AG08396 (cell line): ENCODE measurements at regions not wholly inside any gene's neighbourhood (a gene's known extent, or its start where the extent isn't known, plus 50 kb on each side); places are given as distances from the start of the nearest gene placed in this dataset.

Experiments used
- DNase-seq: peaks from one replicate; pipeline ENCODE4 v3.0.0; 2012; ENCODE audit warnings: low spot score, mixed read lengths

DNA sequence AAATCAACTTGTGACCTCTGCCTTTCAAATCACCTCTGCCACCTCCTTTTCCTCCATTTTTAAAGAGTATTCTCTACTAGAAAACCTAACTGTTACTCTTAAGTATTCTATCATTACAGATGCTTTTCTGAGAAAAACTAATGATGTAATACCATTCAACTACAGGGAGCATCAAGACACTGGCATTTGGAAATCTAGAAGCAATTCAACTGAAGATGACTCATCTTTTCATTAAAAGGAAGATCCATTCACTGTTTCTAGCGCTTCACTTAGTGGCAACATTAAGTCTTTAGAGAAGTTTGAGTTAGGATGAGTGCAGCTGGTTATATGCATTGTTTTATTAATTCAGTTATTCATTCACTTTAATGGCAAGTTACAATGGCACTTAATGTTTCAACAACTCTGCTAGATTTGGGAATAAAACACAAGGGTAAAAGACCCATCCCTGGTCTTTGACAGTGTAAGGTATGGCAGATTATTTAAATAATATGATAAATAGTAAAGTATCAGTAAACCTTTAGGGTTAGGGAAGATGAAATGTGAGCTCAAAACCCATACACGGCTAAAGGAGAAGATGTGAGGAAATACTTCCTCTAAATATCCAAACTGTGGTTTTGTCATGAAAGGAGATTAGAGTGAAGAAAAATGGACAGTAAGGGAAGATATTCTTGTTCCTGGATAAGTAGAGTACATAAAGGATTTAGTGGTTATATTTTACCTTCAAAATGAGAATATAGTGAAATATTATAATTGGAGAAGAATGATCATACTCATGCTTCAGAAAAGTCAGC is 61.7 kb downstream of the KCNJ2 start:
- DNase-seq, result no peak

DNA sequence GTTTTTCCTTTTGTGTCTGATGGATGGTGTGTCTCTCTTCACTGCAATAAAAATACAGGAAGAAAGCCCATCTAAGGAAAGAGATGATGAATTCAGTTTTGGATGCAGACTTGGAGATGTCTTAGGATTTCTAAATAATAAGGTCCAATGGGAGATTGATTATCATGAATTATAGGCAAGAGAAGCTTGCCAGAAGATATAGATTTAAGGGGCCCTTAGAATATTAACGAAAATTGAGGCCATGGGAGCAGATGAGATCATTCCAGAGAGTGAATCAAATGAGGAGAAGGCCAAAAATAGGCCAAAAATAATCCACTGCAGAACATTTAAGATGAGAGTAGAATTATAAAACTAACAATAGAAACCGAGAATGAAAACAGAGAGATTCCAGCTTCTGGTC is 63.1 kb downstream of the KCNJ2 start:
- DNase-seq, result no peak

- DNase-seq, result no peak
Observed at GRCh38 chr17:70235252-70235651, 65.9 kb downstream of the KCNJ2 start.

GRCh38 chr17:70238228-70238627 is 68.9 kb downstream of the KCNJ2 start:
- DNase-seq, result no peak

GRCh38 chr17:70238646-70239045 is 69.3 kb downstream of the KCNJ2 start:
- no peak for DNase-seq

DNA sequence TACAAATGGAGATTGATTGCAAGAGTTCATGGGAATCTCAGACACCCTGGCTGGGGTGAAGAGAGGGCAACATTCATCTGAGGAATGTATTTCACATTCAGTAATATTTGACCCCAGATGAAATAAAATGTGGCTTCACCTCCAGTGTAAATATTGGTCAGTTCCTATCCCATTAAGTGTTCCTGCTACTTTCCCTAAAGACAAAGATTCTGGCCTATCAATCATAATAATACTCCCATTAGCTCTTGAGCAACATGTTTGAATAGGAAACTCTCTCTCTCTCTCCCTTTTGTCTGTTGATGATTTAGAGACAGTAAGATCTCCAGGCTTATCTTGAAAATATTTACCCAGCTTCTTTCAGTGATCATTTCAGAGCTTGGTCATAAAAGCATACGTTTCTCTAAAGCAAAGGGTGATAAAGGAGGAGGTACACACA is 70.1 kb downstream of the KCNJ2 start:
- DNase-seq, result no peak

DNA sequence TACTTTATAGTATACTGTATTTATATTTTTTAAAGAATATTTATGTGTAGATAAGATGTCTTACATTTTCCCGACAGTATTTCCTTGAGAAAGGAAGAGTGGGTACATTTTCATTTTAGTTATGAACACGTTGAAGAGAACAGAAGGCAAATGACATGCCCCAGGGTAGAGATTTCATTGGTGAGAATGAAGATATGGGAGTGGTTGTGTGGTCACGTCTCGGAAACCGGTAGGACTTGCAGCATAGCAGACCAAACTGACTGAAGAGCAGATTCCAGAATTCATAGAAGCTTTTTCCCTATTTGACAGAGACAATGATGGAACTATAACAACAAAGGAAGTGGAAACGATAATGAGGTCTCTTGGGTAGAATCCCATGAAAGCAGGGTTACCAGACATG is 71.7 kb downstream of the KCNJ2 start:
- no peak for DNase-seq

- DNase-seq, result no peak
Observed at GRCh38 chr17:70242781-70243437, 73.6 kb downstream of the KCNJ2 start.

DNA sequence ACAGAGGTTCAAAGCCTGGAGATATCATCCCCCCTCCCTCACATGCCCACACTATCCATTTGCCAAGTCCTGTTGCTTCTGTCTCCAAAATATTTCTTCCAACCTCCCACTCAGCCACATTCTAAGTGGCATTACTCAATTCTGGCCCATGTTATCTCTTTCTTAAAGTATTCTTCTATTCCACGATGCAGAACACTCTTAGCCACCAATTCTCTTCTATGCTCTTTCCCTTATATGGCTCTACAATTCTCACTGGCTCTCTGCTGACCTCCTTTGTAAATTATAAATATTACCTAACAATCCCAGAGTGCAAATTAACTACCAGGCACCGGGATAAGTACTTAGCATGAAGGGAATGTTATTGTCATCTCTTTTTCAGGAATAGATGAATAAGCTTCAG is 82.4 kb downstream of the KCNJ2 start:
- DNase-seq, result no peak

DNA sequence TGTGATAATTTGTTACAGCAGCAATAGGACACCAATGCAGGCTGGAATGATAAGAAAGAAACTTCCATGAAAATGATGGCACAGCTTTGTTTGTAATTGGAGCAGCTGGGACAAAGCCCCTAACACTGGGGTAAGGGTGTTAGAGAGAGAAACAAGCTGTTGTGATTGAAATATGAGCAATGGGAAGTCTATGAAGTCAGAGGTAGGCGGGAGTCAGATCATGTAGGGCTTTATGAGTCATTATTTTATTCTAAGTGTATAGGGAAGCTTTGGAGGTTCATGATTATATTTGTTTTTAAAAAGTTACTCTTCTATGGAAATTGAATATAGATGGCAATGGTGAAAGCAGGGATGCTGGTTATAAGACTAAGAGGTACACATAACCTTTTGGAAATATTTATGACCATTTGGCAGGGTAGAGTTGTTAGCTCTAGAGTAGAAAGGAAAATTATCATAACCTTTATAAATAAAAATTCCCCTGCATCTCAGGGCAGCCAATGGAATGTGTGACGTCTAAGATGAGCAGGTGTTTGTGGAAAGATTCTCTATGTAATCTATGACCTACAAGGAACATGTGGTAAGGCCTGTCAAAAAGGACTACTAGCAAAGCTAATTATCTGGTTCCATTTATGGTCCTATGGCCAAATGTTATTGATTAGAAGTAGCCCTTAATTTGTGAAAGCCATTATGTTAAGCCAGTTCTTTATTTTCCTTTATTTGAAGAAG is 85.6 kb downstream of the KCNJ2 start:
- DNase-seq, result no peak

DNA sequence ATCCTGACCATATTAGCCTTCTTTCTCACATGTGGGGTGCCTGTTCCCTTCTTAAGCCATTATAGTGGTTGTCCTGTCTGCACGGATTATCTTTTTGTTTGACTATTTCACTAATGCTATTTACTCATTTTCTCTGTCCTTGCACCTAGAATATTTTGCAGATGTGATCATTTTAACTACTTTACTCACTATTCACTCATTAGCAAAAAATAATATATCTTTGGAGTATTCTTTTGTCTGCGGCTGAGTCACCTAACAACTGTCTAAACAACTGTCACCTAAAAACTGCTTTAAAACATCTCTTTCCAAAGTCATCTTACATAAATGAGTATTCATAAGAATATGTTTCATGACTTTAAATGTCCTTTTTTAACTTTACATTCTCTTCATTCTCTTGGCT is 87.4 kb downstream of the KCNJ2 start:
- DNase-seq, result no peak

DNA sequence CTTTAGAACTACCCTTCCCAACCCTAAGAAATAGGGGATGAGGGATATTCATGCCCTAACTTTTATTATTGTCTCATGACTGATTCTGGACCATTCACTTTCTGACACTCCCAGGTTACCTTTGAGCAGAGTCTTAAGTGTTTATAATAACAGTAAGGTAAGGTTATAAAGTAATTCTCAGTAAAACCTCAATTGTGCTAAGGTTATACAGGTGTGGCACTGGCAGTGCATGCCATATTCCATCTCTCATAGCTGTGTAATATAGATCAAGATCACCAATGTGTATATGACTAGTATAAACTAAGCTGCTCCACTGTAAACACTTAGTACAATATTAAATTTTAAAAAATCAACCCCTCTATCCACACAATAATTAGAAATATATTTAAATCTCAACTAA is 89.1 kb downstream of the KCNJ2 start:
- no peak for DNase-seq

DNA sequence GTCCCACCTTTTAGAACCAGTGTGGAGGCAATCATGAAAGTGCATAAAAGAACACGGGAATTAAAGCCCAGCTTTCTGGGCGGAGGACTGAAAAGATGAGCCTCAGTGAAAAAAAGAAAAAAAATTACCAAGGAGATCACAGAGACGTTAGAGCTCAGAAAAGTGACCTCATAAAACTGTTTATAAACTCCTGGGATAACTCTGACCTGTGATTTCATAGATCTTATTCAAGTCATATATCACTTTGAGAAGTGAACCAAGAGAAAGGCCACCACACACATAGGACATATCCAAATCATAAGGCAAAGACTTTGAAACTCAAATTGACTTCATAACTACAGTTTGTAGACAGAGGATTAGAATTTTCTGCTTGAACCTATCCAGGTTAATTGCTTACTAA is 90.1 kb downstream of the KCNJ2 start:
- no peak for DNase-seq

DNA sequence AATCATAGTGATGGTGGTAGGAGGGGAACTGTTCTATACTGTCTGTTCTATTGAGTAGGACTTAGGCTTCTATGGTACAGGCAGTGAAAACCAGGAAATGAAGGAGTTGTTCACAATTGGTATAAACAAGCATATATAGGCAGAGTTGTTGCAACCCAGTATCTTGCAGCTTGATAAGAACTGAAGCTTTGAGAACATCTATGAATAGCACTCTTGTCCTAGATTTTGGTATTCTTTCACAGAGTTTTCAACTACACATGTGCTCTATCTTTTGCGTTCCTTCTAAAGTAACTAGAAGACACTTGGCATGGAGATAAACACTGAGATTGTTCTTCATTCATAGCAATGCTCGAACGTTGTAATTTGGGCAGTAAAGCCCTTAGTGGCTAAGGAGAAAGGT is 91.8 kb downstream of the KCNJ2 start:
- DNase-seq, result no peak

DNA sequence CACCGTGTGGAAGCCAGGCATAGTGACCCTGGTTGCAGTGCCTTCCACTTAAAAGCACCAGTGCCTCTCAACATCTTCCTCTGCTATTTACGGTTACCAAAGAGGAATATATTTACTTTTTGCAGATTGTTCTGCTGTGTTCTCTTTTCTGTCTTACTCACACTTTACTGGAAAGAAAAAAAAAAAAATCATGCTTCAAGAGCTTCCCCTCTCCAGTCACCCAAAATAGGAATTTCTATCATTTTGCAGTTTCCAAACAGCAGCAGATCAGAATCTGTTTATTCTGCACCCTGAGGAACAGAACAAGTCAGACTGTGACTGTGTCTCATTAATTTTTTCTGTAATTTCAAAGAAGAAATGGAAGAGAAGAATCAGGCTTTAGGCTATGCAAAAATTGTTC is 96.1 kb downstream of the KCNJ2 start:
- no peak for DNase-seq

- no peak for DNase-seq
Observed at GRCh38 chr17:70266394-70266793, 97.1 kb downstream of the KCNJ2 start.

DNA sequence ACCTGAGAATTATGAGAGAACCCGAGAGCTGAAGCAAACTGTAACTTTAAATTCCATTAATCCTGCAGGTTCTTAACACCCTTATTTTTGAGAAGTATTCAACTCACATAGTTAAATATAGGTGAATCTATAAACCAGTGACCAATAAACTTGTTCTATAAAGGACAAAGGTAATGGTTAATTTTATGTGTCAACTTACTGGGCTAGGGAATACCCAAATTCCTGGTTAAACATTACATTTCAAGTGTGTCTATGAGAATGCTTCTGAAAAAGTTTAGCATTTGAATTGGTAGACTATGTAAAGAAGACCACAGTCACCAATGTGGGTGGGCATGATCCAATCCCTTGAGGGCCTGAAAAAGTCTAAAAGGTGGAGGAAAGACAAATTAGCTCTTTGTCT is 99.1 kb downstream of the KCNJ2 start:
- DNase-seq, result no peak

- DNase-seq, result no peak
Observed at GRCh38 chr17:70270554-70270953, 101.2 kb downstream of the KCNJ2 start.

DNA sequence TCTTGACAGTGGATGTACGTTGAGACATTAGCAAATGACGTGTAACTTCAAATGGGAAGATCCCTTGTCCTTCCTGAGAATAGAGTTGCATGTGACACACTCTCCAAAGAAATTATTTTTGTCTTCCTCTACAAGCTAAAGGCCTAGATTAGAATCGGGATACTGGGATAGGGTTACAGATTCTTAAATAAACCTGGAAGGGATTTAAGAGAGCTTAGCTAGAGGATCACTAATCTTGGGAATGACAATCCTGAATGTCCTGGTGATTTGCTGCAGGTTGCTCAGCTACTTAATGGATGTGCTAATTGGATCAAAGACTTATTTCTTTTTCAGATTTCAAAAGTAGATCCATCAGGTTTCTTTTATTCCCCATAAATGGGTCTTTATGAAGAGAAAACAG is 101.9 kb downstream of the KCNJ2 start:
- no peak for DNase-seq

DNA sequence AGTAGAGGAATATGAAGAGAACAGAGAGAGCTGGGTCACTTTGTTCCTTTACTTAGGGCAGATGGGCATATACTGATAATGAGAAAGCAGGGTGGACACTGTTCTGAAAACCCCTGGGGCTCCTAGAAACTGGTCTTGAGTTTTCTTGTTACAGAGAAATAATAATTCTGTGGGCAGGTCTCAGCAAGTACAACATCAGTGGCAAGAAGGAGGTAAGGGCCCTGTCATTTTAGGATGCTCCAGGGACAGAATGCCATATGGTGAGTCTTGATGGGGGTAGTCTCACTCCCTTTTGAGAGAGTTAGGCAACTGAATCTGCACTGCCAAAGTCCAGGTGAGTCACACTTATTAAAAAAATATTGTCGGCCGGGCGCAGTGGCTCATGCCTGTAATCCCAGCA is 102.3 kb downstream of the KCNJ2 start:
- DNase-seq, result no peak

DNA sequence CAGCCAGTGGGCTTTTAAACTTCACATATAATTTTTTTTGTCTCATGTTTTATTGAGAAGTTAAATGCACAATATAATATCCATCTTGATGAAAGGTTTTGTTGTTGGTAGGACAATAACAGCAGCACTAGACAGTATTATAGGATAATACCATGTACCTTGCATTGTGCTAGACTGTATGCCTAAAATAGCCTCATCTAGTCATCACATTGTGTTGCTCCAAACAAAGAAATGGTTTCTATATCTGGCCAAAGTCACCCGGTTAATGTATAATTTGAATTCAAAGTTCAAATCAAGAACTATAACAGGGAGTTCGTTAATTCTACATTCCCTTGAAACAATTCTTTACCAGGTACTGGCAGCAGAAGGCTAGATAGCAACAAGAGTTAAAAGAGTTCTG is 104.9 kb downstream of the KCNJ2 start:
- DNase-seq, result no peak

- DNase-seq, result no peak
Observed at GRCh38 chr17:70276906-70277305, 107.6 kb downstream of the KCNJ2 start.

DNA sequence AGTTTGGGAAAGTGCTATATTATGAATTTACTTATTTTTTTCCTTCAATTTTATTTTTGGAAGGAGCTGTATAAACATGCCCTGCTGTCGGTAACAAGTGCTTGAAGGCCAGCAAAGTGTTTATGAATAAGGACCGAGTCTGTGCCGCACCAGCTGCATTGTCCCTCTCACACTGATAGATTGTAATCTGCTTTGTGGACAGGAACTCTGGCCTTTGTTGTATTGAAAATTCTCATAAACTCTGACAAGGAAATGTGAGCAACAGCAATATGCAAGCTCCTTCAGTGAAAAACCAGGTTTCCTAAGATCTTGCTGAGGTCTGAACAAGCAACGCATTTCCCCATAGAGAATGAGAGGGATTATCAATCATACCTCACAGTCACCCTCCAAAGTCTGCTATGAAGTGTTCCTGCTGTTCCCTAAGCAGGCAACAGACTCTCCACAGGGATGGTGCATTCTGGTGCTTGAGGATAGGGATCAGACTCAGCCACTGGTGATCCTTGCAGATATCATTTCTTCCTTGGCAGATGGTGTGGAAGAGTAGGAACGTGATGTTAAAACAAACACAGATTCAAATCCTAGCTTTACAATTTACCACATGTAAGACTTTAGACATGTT is 109.6 kb downstream of the KCNJ2 start:
- DNase-seq, result no peak
